CD4-positive, alpha-beta T cell treated with Interleukin-12 subunit alpha and Interleukin-12 subunit beta, for 1 hour (primary cell): ENCODE measurements at regions not wholly inside any gene's neighbourhood (a gene's known extent, or its start where the extent isn't known, plus 50 kb on each side); places are given as distances from the start of the nearest gene placed in this dataset.

Experiments
- DNase-seq: peaks from one replicate; pipeline ENCODE4 v3.0.0-alpha.2; 2020

GRCh38 chr6:122308074-122308473 is 91.4 kb upstream of the HSF2 start:
- no peak for DNase-seq

GRCh38 chr6:122315842-122316241 is 83.6 kb upstream of the HSF2 start:
- DNase-seq = no peak

- DNase-seq = no peak
Measured at GRCh38 chr6:122322824-122323223, 76.6 kb upstream of the HSF2 start.

GRCh38 chr6:122323361-122323760 is 76.1 kb upstream of the HSF2 start:
- DNase-seq = no peak

GRCh38 chr6:122330315-122330714 is 69.1 kb upstream of the HSF2 start:
- DNase-seq = no peak

GRCh38 chr6:122337645-122338044 is 61.8 kb upstream of the HSF2 start:
- DNase-seq = no peak

- DNase-seq = no peak
Measured at GRCh38 chr6:122339661-122340060, 59.8 kb upstream of the HSF2 start.

- no peak for DNase-seq
Measured at GRCh38 chr6:122347280-122347679, 52.2 kb upstream of the HSF2 start.

GRCh38 chr6:122347751-122348150 is 51.7 kb upstream of the HSF2 start:
- no peak for DNase-seq
